ENCODE measurements at regions not wholly inside any gene's neighbourhood (a gene's known extent, or its start where the extent isn't known, plus 50 kb on each side); places are given as distances from the start of the nearest gene placed in this dataset.

- no peak for DNase-seq (ENCODE audit: low read depth)
- no peaks in the 10 kb centered on the region for H3K36me3 ChIP-seq (ENCODE audit: control insufficient read depth, insufficient read depth, low read length)
- TF ChIP-seq CTCF (IDR thresholded peaks at IDR 0.05; ENCODE audit: insufficient read depth, low read length, poor library complexity, severe bottlenecking), result no peak
- H3K4me3 ChIP-seq (ENCODE audit: low read depth, low read length), result no peak overlapping the region
- no peaks in the 10 kb centered on the region for H3K27me3 ChIP-seq (ENCODE audit: control insufficient read depth, insufficient read depth, low read length)
Measured at GRCh38 chr13:44189085-44189484, 184.5 kb upstream of the SERP2 start.

DNA sequence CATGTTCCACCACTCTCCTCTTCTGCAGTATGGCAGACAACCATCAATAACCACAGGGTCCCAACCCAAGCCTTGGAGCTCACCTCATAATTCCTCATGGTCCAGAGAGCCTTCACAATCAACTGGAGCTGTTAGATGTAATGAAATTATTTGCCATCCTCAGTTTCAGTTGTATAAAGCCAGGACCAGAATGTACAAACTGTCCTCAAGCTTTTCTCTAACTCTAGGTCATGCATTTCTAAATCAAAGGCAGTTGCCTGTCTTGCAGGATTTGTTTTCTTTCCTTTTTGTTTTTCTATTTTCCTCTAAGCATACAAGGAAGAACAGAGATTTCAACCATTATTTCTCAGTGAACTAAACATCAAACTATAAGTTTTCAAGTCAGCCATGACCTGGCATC, 182.5 kb upstream of the SERP2 start:
- H3K4me3 ChIP-seq (ENCODE audit: low read depth, low read length), result no peak overlapping the region
- H3K36me3 ChIP-seq (ENCODE audit: control insufficient read depth, insufficient read depth, low read length), result no peaks in the 10 kb centered on the region
- no peak for DNase-seq (ENCODE audit: low read depth)
- H3K27me3 ChIP-seq (ENCODE audit: control insufficient read depth, insufficient read depth, low read length), result no peaks in the 10 kb centered on the region
- TF ChIP-seq CTCF (IDR thresholded peaks at IDR 0.05; ENCODE audit: insufficient read depth, low read length, poor library complexity, severe bottlenecking), result no peak

DNA sequence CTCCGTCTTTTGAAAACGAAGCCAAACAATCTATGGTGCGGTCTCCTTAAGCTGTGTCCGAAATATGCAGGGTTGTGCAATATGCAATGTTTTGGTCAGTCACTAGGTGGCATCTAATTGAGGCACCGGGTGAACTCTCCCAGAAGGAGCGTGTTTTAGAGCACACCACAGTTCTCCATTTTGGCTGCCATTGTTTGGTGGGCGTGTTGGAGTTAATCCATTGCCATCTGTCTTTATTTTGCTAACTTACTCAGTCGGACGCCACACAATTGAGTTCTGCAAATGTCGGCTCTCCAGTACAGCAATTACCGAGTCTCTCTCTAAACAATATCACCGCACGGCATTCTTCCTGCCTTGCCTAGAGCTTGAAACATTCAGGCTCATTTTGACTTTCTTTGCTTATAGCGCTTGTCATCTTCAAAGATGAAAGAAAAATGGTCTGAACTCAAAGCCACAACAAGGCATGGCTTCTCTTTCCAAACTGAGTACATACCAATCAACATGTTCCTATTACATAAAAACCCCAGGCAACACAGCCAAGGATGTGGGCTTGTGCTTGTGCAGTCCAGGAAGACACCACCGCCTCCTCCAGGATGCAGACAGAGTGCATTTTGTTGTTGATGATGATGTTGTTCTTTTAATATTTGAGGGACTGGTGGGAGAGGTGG, 182.0 kb upstream of the SERP2 start:
- no peak for DNase-seq (ENCODE audit: low read depth)
- TF ChIP-seq CTCF (IDR thresholded peaks at IDR 0.05; ENCODE audit: insufficient read depth, low read length, poor library complexity, severe bottlenecking), result peak; percentile 56
- no peak overlapping the region for H3K4me3 ChIP-seq (ENCODE audit: low read depth, low read length)
- H3K27me3 ChIP-seq (ENCODE audit: control insufficient read depth, insufficient read depth, low read length), result no peaks in the 10 kb centered on the region
- no peaks in the 10 kb centered on the region for H3K36me3 ChIP-seq (ENCODE audit: control insufficient read depth, insufficient read depth, low read length)

GRCh38 chr13:44193731-44194130, 179.9 kb upstream of the SERP2 start:
- no peak for DNase-seq (ENCODE audit: low read depth)
- Histone ChIP-seq H3K27me3 (ENCODE audit: control insufficient read depth, insufficient read depth, low read length) (no peaks in the 10 kb centered on the region), H3K4me3 (ENCODE audit: low read depth, low read length) (no peak overlapping the region), H3K36me3 (ENCODE audit: control insufficient read depth, insufficient read depth, low read length) (no peaks in the 10 kb centered on the region)
- no peak for TF ChIP-seq CTCF (IDR thresholded peaks at IDR 0.05; ENCODE audit: insufficient read depth, low read length, poor library complexity, severe bottlenecking)

DNA sequence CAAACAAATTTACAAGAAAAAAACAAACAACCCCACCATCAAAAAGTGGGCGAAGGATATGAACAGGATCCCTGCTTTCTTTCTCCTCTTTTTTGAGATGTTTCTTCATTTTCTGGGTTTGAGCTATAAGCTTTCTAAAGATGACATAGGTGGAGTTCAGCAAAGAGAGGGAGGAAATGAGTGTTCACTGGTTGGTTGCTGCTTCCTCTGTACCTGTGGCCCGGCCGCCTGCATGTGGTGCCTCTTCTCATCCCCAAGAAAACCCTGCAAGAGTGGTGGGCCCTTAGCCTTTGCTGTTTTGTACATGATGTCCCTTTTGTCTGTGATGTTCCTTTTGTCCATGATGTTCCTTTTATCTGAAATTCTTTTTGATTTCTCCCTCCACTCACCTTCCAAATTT, 178.4 kb upstream of the SERP2 start:
- no peaks in the 10 kb centered on the region for H3K36me3 ChIP-seq (ENCODE audit: control insufficient read depth, insufficient read depth, low read length)
- DNase-seq (ENCODE audit: low read depth), result no peak
- TF ChIP-seq CTCF (IDR thresholded peaks at IDR 0.05; ENCODE audit: insufficient read depth, low read length, poor library complexity, severe bottlenecking), result no peak
- no peak overlapping the region for H3K4me3 ChIP-seq (ENCODE audit: low read depth, low read length)
- H3K27me3 ChIP-seq (ENCODE audit: control insufficient read depth, insufficient read depth, low read length), result no peaks in the 10 kb centered on the region

- Histone ChIP-seq H3K4me3 (ENCODE audit: low read depth, low read length) (no peak overlapping the region), H3K36me3 (ENCODE audit: control insufficient read depth, insufficient read depth, low read length) (no peaks in the 10 kb centered on the region), H3K27me3 (ENCODE audit: control insufficient read depth, insufficient read depth, low read length) (no peaks in the 10 kb centered on the region)
- no peak for TF ChIP-seq CTCF (IDR thresholded peaks at IDR 0.05; ENCODE audit: insufficient read depth, low read length, poor library complexity, severe bottlenecking)
- DNase-seq (ENCODE audit: low read depth), result no peak
Measured at GRCh38 chr13:44196196-44196751, 177.3 kb upstream of the SERP2 start.
